Endodermal cell (in vitro differentiated cells): ENCODE measurements at regions not wholly inside any gene's neighbourhood (a gene's known extent, or its start where the extent isn't known, plus 50 kb on each side); places are given as distances from the start of the nearest gene placed in this dataset.

ENCODE experiments used
- DNase-seq: peaks from one replicate; pipeline ENCODE4 v3.0.0-alpha.2; 2017
- H3K27ac ChIP-seq: 2 replicates; pipeline ENCODE4 v1.5.1; 2013; ENCODE audit warnings: mild to moderate bottlenecking, low read depth, low read length, moderate library complexity
- H3K27me3 ChIP-seq: 2 replicates; pipeline ENCODE4 v1.6.1; 2013; ENCODE audit warnings: mild to moderate bottlenecking, low read length, moderate library complexity; ENCODE audit not compliant: insufficient read depth, control insufficient read depth, poor library complexity, severe bottlenecking
- H3K36me3 ChIP-seq: 2 replicates; pipeline ENCODE4 v1.7.0; 2013; ENCODE audit warnings: mild to moderate bottlenecking, low read length, moderate library complexity; ENCODE audit not compliant: control insufficient read depth, insufficient read depth
- H3K4me1 ChIP-seq: one replicate; pipeline ENCODE4 v1.7.0; 2013; ENCODE audit warnings: low read length; ENCODE audit not compliant: control insufficient read depth, insufficient read depth
- H3K4me3 ChIP-seq: 2 replicates; pipeline ENCODE4 v1.5.1; 2013; ENCODE audit warnings: mild to moderate bottlenecking, low read length, moderate library complexity
- H3K9ac ChIP-seq: 2 replicates; pipeline ENCODE4 v1.6.1; 2013; ENCODE audit warnings: mild to moderate bottlenecking, low read length, moderate library complexity; ENCODE audit not compliant: poor library complexity, severe bottlenecking; ENCODE audit errors: extremely low read depth
- H3K9me3 ChIP-seq: 2 replicates; pipeline ENCODE4 v1.6.1; 2013; ENCODE audit warnings: mild to moderate bottlenecking, low read length, moderate library complexity; ENCODE audit not compliant: control insufficient read depth
- H3K27ac Mint-ChIP-seq: 2 replicates; pipeline ENCODE4 v1.8.0; 2020; ENCODE audit warnings: mixed read lengths
- H3K27me3 Mint-ChIP-seq: 2 replicates; pipeline ENCODE4 v1.8.0; 2021; ENCODE audit warnings: mild to moderate bottlenecking, mixed read lengths; ENCODE audit not compliant: insufficient read depth
- H3K36me3 Mint-ChIP-seq: 2 replicates; pipeline ENCODE4 v1.8.0; 2020; ENCODE audit warnings: low read depth, mixed read lengths
- H3K4me1 Mint-ChIP-seq: 2 replicates; pipeline ENCODE4 v1.8.0; 2020; ENCODE audit warnings: mixed read lengths
- H3K4me3 Mint-ChIP-seq: 2 replicates; pipeline ENCODE4 v1.8.0; 2020; ENCODE audit warnings: mild to moderate bottlenecking, moderate library complexity, mixed read lengths
- H3K9me3 Mint-ChIP-seq: 2 replicates; pipeline ENCODE4 v1.8.0; 2020; ENCODE audit warnings: mild to moderate bottlenecking, mixed read lengths
- WGBS, 2 experiments: methylation state at CpG; one replicate each; pipeline versions ENCODE4 v1.1.5 to v1.1.7; 2013; ENCODE audit warnings: missing lambda C conversion rate in 2 of 2, mixed read lengths in 1 of 2; ENCODE audit not compliant: insufficient coverage in 1 of 2, insufficient read length in 1 of 2; 5-methylcytosine and 5-hydroxymethylcytosine counted together
- TF ChIP-seq, protein P1 (sequence below): fragments of 200-600 bp; sonication (generic); conservative IDR thresholded peaks from 2 replicates; pipeline ENCODE4 v1.5.0; 2021; ENCODE audit warnings: antibody characterized with exemption, mild to moderate bottlenecking

DNA sequence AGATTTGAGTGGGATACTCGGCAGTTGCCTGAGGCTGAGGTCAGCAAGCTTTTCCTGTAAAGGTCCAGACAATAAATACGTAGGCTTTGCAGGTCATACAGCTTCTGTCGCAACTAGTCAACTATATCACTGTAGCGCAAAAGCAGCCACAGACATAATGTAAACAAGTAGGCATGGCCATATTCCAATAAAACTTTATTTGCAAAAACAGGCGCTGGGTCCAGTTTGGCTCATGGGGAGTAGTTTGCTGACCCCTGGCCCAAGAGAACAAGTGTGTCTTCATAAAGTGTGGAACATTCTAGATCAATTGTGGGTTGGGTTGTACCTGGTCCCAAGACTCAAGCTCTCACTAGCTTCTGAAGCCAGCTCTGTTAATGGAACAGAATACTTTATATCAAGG lies 78.8 kb downstream of the MIS18A start:
- H3K27me3 Mint-ChIP-seq: no peaks in the 10 kb centered on the region
- Histone ChIP-seq H3K4me3 (no peak overlapping the region), H3K9me3 (no peaks in the 10 kb centered on the region), H3K36me3 (no peaks in the 10 kb centered on the region), H3K27me3 (no peaks in the 10 kb centered on the region), H3K9ac (no peak overlapping the region), H3K27ac (no peak overlapping the region), H3K4me1 (no peaks in the 10 kb centered on the region)
- DNase-seq: no peak
- no peaks in the 10 kb centered on the region for H3K36me3 Mint-ChIP-seq
- H3K4me1 Mint-ChIP-seq: peaks cover 4% of the 10 kb centered on the region
- TF ChIP-seq, protein P1, sequence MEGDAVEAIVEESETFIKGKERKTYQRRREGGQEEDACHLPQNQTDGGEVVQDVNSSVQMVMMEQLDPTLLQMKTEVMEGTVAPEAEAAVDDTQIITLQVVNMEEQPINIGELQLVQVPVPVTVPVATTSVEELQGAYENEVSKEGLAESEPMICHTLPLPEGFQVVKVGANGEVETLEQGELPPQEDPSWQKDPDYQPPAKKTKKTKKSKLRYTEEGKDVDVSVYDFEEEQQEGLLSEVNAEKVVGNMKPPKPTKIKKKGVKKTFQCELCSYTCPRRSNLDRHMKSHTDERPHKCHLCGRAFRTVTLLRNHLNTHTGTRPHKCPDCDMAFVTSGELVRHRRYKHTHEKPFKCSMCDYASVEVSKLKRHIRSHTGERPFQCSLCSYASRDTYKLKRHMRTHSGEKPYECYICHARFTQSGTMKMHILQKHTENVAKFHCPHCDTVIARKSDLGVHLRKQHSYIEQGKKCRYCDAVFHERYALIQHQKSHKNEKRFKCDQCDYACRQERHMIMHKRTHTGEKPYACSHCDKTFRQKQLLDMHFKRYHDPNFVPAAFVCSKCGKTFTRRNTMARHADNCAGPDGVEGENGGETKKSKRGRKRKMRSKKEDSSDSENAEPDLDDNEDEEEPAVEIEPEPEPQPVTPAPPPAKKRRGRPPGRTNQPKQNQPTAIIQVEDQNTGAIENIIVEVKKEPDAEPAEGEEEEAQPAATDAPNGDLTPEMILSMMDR: no peak
- H3K27ac Mint-ChIP-seq: no peak overlapping the region
- no peak overlapping the region for H3K4me3 Mint-ChIP-seq
- no peaks in the 10 kb centered on the region for H3K9me3 Mint-ChIP-seq
- WGBS, 2 experiments: 84 to 94% methylated on average over 3 to 5 of the region's 5 CpGs

GRCh38 chr21:32198384-32198783 lies 80.5 kb downstream of the MIS18A start:
- Histone ChIP-seq H3K9ac (no peak overlapping the region), H3K4me1 (no peaks in the 10 kb centered on the region), H3K27me3 (no peaks in the 10 kb centered on the region), H3K36me3 (no peaks in the 10 kb centered on the region), H3K27ac (no peak overlapping the region), H3K9me3 (no peaks in the 10 kb centered on the region), H3K4me3 (no peak overlapping the region)
- DNase-seq: no peak
- H3K36me3 Mint-ChIP-seq: no peaks in the 10 kb centered on the region
- TF ChIP-seq, protein P1: no peak
- no peaks in the 10 kb centered on the region for H3K27me3 Mint-ChIP-seq
- no peak overlapping the region for H3K4me3 Mint-ChIP-seq
- H3K27ac Mint-ChIP-seq: no peak overlapping the region
- peaks cover 4% of the 10 kb centered on the region for H3K4me1 Mint-ChIP-seq
- H3K9me3 Mint-ChIP-seq: no peaks in the 10 kb centered on the region
- WGBS, 2 experiments: 88 to 96% methylated on average over 7 to 8 of the region's 8 CpGs

GRCh38 chr21:32197896-32198295 lies 81.0 kb downstream of the MIS18A start:
- H3K27ac ChIP-seq: no peak overlapping the region
- no peak overlapping the region for H3K4me3 ChIP-seq
- no peaks in the 10 kb centered on the region for H3K4me1 ChIP-seq
- TF ChIP-seq, protein P1: no peak
- H3K27ac Mint-ChIP-seq: no peak overlapping the region
- H3K27me3 ChIP-seq: no peaks in the 10 kb centered on the region
- 71 to 87% methylated on average over 1 to 2 of the region's 2 CpGs for WGBS, 2 experiments
- no peak for DNase-seq
- H3K27me3 Mint-ChIP-seq: no peaks in the 10 kb centered on the region
- no peaks in the 10 kb centered on the region for H3K9me3 ChIP-seq
- H3K4me3 Mint-ChIP-seq: no peak overlapping the region
- no peak overlapping the region for H3K9ac ChIP-seq
- no peaks in the 10 kb centered on the region for H3K36me3 ChIP-seq
- peaks cover 4% of the 10 kb centered on the region for H3K4me1 Mint-ChIP-seq
- H3K9me3 Mint-ChIP-seq: no peaks in the 10 kb centered on the region
- no peaks in the 10 kb centered on the region for H3K36me3 Mint-ChIP-seq
